Endothelial cell of umbilical vein (primary cell): ENCODE measurements at regions not wholly inside any gene's neighbourhood (a gene's known extent, or its start where the extent isn't known, plus 50 kb on each side); places are given as distances from the start of the nearest gene placed in this dataset.

Source experiments
- BruUV-seq: library from RNA; stranded (reverse); fragments of 400-500 nt; replicated peaks from 2 replicates; lab custom pipeline; 2021; lab: Mats Ljungman, UMichigan
- CTCF ChIA-PET: fragments of 300-600, 350-600 bp; sonication (Branson Sonifier 250); formaldehyde crosslinking; loops from one replicate; lab custom pipeline; 2021; ENCODE audit warnings: antibody characterized with exemption, inconsistent platforms; lab: Charles Lee
- POLR2A ChIA-PET: fragments of 300-600, 350-600 bp; sonication (Branson Sonifier 250); formaldehyde crosslinking; loops from one replicate; lab custom pipeline; 2021; ENCODE audit warnings: antibody characterized with exemption, inconsistent platforms; lab: Charles Lee
- DNase-seq: peaks from one replicate; pipeline ENCODE4 v3.0.0-alpha.2; 2011; ENCODE audit warnings: low read depth, low spot score
- FAIRE-seq: peaks from 2 replicates; lab custom pipeline; 2011; peaks lifted over from hg19 to GRCh38; lab: Jason Lieb, UNC
- H2AFZ ChIP-seq: 2 replicates; pipeline ENCODE4 v1.6.0; 2012; ENCODE audit warnings: low read depth, low read length, control low read depth, inconsistent platforms
- H3K27ac ChIP-seq: 2 replicates; pipeline ENCODE4 v1.5.1; 2011; ENCODE audit warnings: low read depth, mild to moderate bottlenecking, control low read depth, low read length, moderate library complexity; ENCODE audit not compliant: insufficient read depth
- H3K27me3 ChIP-seq, 2 experiments: 2 replicates each; pipeline versions ENCODE4 v1.6.0 to v1.6.1; 2011; ENCODE audit warnings: low read length in 2 of 2, mixed read lengths in 1 of 2; ENCODE audit not compliant: control insufficient read depth in 2 of 2, insufficient read depth in 2 of 2
- H3K36me3 ChIP-seq, 2 experiments: 2 replicates in 1 of 2; 3 replicates in 1 of 2; pipeline ENCODE4 v1.5.1; 2011; ENCODE audit warnings: low read length in 2 of 2, mild to moderate bottlenecking in 1 of 2, moderate library complexity in 1 of 2; ENCODE audit not compliant: control insufficient read depth in 2 of 2, insufficient read depth in 2 of 2; ENCODE audit errors: extremely low read depth in 1 of 2
- H3K4me1 ChIP-seq: 3 replicates; pipeline ENCODE4 v1.5.1; 2011; ENCODE audit warnings: mild to moderate bottlenecking, low read length; ENCODE audit not compliant: control insufficient read depth, insufficient read depth; ENCODE audit errors: extremely low read depth
- H3K4me2 ChIP-seq: 2 replicates; pipeline ENCODE4 v1.6.1; 2011; ENCODE audit warnings: low read length, control low read depth, mixed read lengths; ENCODE audit not compliant: insufficient read depth
- H3K4me3 ChIP-seq, 3 experiments: fragments of 200-600 bp in 1 of 3; sonication (generic), shearing (Covaris generic) in 1 of 3; replicated peaks in 1 of 3; 2 replicates each; pipeline ENCODE4 v1.5.1; 2011 to 2016; ENCODE audit warnings: control low read depth in 3 of 3, low read length in 3 of 3, mild to moderate bottlenecking in 2 of 3, inconsistent platforms in 1 of 3, low read depth in 1 of 3, moderate library complexity in 1 of 3; ENCODE audit not compliant: insufficient read depth in 1 of 3
- H3K79me2 ChIP-seq: 2 replicates; pipeline ENCODE4 v1.6.0; 2012; ENCODE audit warnings: low read length, inconsistent platforms; ENCODE audit not compliant: control insufficient read depth, insufficient read depth
- H3K9ac ChIP-seq: replicated peaks from 2 replicates; pipeline ENCODE3; 2011; ENCODE audit warnings: low read length, control low read depth; ENCODE audit not compliant: insufficient read depth; ENCODE audit errors: extremely low read depth
- H3K9me1 ChIP-seq: replicated peaks from 3 replicates; pipeline ENCODE4 v1.6.0; 2011; ENCODE audit warnings: mild to moderate bottlenecking, low read length; ENCODE audit not compliant: control insufficient read depth, insufficient read depth; ENCODE audit errors: extremely low read depth
- H3K9me3 ChIP-seq: replicated peaks from 2 replicates; pipeline ENCODE4 v1.5.1; 2012; ENCODE audit warnings: low read length, inconsistent platforms; ENCODE audit not compliant: control insufficient read depth, insufficient read depth
- H4K20me1 ChIP-seq: replicated peaks from 2 replicates; pipeline ENCODE3; 2011; ENCODE audit warnings: mild to moderate bottlenecking, low read length; ENCODE audit not compliant: control insufficient read depth, insufficient read depth; ENCODE audit errors: extremely low read depth
- CTCF ChIP-seq, 2 donors: IDR thresholded peaks; 1 replicate in 1 of 2; 2 replicates in 1 of 2; pipeline ENCODE4 v1.5.1; 2011; ENCODE audit warnings: low read length in 2 of 2, mild to moderate bottlenecking in 2 of 2, moderate library complexity in 2 of 2, control low read depth in 1 of 2, inconsistent platforms in 1 of 2, low read depth in 1 of 2; ENCODE audit not compliant: insufficient read depth in 1 of 2; ENCODE audit errors: extremely low read depth in 1 of 2
- EZH2 ChIP-seq: IDR thresholded peaks from 2 replicates; pipeline ENCODE4 v1.6.1; 2012; ENCODE audit warnings: borderline replicate concordance, low read depth, mild to moderate bottlenecking, moderate library complexity, low read length, inconsistent platforms; ENCODE audit not compliant: severe bottlenecking
- FOS ChIP-seq: IDR thresholded peaks from 2 replicates; pipeline ENCODE4 v1.6.1; 2011; ENCODE audit warnings: mild to moderate bottlenecking, low read length, moderate library complexity, borderline replicate concordance; ENCODE audit not compliant: insufficient read depth
- GATA2 ChIP-seq: IDR thresholded peaks from 2 replicates; pipeline ENCODE4 v1.7.0; 2011; ENCODE audit warnings: low read depth, mild to moderate bottlenecking, moderate library complexity, mixed read lengths, low read length; ENCODE audit not compliant: insufficient read length, insufficient read depth
- JUN ChIP-seq: IDR thresholded peaks from 2 replicates; pipeline ENCODE4 v1.6.1; 2011; ENCODE audit warnings: borderline replicate concordance, low read depth; ENCODE audit not compliant: insufficient read length, insufficient read depth
- MAX ChIP-seq: IDR thresholded peaks from 2 replicates; pipeline ENCODE4 v1.6.1; 2011; ENCODE audit not compliant: insufficient read depth, insufficient read length
- MYC ChIP-seq: IDR thresholded peaks from one replicate; pipeline ENCODE4 v1.6.1; 2011; ENCODE audit warnings: mild to moderate bottlenecking, low read depth, low read length
- POLR2A ChIP-seq: IDR thresholded peaks from 2 replicates; pipeline ENCODE4 v1.6.1; 2012; ENCODE audit warnings: low read depth, mild to moderate bottlenecking, control low read depth, low read length
- POLR2AphosphoS5 ChIP-seq: IDR thresholded peaks from 2 replicates; pipeline ENCODE4 v1.6.1; 2012; ENCODE audit warnings: low read depth, mild to moderate bottlenecking, control low read depth, low read length, moderate library complexity; ENCODE audit not compliant: insufficient read depth
- dilution Hi-C: fragments of 300-500 bp; cut with MboI; formaldehyde crosslinking; loops from one replicate; pipeline ENCODE4 v1.15.0; 2019; ENCODE audit warnings: low sequenced_read_pairs; ENCODE audit not compliant: extremely low pct_ligation_motif_present
- intact Hi-C: fragments of 100-400 bp; cut with micrococcal nuclease; formaldehyde crosslinking; loops from one replicate; pipeline ENCODE4 v1.10.0; 2022

- H3K36me3 ChIP-seq, result no peaks in the 10 kb centered on the region
- intact Hi-C loops, result no loop called here
- POLR2A ChIA-PET, result no interaction called here
- H3K9ac ChIP-seq, result no peak overlapping the region
- FAIRE-seq, result no peak
- H3K27ac ChIP-seq, result no peak overlapping the region
- H3K9me1 ChIP-seq, result no peaks in the 10 kb centered on the region
- no peak for TF ChIP-seq CTCF (IDR thresholded peaks at IDR 0.05; ENCODE audit: extremely low read depth in 1 of 2, insufficient read depth in 1 of 2, low read depth in 1 of 2, low read length in 2 of 2)
- no peak for DNase-seq
- no TSS peak for BruUV-seq
- no peaks in the 10 kb centered on the region for H3K79me2 ChIP-seq
- dilution Hi-C loops, result no loop called here
- no peak overlapping the region for H3K4me3 ChIP-seq
- H3K4me2 ChIP-seq, result no peak overlapping the region
- no peaks in the 10 kb centered on the region for H3K9me3 ChIP-seq
- H2AFZ ChIP-seq, result no peak overlapping the region
- no peaks in the 10 kb centered on the region for H4K20me1 ChIP-seq
- no peaks in the 10 kb centered on the region for H3K27me3 ChIP-seq
- CTCF ChIA-PET, result no interaction called here
- H3K4me1 ChIP-seq, result no peaks in the 10 kb centered on the region
Observed at GRCh38 chr13:102945324-102945815, 99.5 kb downstream of the ERCC5 start.

- Histone ChIP-seq H3K4me1 (no peaks in the 10 kb centered on the region), H3K4me3 (no peak overlapping the region), H4K20me1 (no peaks in the 10 kb centered on the region), H3K4me2 (no peak overlapping the region), H3K36me3 (no peaks in the 10 kb centered on the region), H3K27ac (no peak overlapping the region), H3K9me3 (no peaks in the 10 kb centered on the region), H3K27me3 (no peaks in the 10 kb centered on the region), H2AFZ (no peak overlapping the region), H3K9ac (no peak overlapping the region), H3K9me1 (no peaks in the 10 kb centered on the region), H3K79me2 (no peaks in the 10 kb centered on the region)
- intact Hi-C loops, result no loop called here
- POLR2A ChIA-PET, result no interaction called here
- FAIRE-seq (no peak), DNase-seq (no peak)
- BruUV-seq, result no TSS peak
- dilution Hi-C loops, result no loop called here
- CTCF ChIA-PET, result no interaction called here
- no peak for TF ChIP-seq JUN
- no peak for TF ChIP-seq CTCF (IDR thresholded peaks at IDR 0.05; ENCODE audit: extremely low read depth in 1 of 2, insufficient read depth in 1 of 2, low read depth in 1 of 2, low read length in 2 of 2)
- no peak for TF ChIP-seq POLR2A
- TF ChIP-seq MYC, result no peak
- TF ChIP-seq POLR2AphosphoS5, result no peak
- TF ChIP-seq FOS, result no peak
- TF ChIP-seq EZH2, result no peak
- no peak for TF ChIP-seq MAX
- TF ChIP-seq GATA2, result no peak
Observed at GRCh38 chr13:102944821-102945220, 99.0 kb downstream of the ERCC5 start.
